NCI-H1417 (cell line): ENCODE measurements at regions not wholly inside any gene's neighbourhood (a gene's known extent, or its start where the extent isn't known, plus 50 kb on each side); places are given as distances from the start of the nearest gene placed in this dataset.

Experiments
- DNase-seq, 3 experiments: peaks; one replicate each; lab custom pipeline; 2025; lab: John Stamatoyannopoulos, UW

GRCh38 chr5:61263561-61264272, 68.3 kb upstream of the ZSWIM6 start:
- peak in 1 of 3 experiments; percentile 21 for DNase-seq

- DNase-seq: no peak
Measured at GRCh38 chr5:61264273-61264661, 67.8 kb upstream of the ZSWIM6 start.

DNA sequence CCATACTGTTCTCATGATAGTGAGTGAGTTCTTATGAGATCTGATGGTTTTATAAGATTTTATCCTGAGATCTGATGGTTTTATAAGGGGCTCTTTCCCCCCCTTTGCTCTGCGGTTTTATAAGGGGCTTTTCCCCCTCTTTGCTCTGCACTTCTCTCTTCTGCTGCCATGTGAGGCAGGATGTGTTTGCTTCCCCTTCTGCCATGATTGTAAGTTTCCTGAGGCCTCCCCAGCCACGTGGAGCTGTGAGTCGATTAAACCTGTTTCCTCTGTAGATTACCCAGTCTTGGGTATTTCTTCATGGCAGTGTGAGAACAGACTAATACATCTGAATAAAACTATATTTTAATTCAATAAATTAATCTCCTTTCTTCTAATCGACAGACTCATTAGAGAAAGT, 64.9 kb upstream of the ZSWIM6 start:
- no peak for DNase-seq

DNA sequence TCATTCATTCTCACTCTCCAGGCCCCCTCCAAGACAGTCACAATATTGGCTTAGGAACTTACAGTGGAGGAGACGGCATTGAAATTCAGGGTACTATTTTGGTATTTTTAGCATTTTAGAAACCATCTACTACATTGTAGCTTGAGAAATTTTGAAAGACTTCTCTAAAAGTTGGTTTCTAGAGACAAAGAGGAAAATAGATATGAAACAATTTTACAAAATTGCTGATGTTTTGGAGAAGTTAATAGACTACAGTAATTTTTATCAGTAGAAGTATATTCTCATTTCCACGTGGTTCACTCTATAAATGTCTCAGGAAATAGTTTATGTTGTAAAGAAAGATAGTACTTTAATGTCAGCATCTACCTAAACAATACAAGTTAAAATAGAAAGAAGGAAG, 63.2 kb upstream of the ZSWIM6 start:
- DNase-seq: no peak

DNA sequence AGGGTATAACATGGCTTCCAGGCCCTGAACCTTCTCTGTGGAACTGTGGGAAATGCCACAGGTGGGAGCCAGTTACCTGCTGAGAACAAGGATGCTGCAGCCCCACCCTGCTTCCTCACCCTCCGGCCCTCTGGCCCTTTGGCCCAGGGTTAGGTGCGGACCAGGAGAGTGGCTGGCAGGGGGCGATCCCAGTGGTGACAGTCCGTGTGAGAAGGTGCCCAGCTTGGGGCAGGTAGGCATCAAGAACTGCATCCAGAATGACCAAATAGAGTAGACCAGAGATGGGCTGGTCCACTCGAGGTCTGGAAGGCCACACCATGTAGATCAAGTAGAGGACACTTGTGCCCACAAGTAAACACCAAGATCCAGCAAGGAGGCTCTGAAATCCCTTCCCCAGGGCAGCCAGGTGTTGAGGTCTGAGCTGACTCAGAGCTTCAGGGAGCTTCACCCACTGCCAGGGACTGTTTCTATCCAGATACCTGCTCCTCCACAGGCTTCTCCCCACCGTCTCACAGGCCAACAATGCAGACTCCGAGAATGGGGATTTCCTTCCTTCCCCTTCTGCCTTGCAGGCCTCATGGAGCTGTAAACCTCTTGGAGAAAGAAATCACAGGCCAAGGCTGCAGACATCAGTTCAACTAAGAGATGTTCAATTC, 61.4 kb upstream of the ZSWIM6 start:
- DNase-seq: no peak

- no peak for DNase-seq
Measured at GRCh38 chr5:61272688-61273087, 59.4 kb upstream of the ZSWIM6 start.

DNA sequence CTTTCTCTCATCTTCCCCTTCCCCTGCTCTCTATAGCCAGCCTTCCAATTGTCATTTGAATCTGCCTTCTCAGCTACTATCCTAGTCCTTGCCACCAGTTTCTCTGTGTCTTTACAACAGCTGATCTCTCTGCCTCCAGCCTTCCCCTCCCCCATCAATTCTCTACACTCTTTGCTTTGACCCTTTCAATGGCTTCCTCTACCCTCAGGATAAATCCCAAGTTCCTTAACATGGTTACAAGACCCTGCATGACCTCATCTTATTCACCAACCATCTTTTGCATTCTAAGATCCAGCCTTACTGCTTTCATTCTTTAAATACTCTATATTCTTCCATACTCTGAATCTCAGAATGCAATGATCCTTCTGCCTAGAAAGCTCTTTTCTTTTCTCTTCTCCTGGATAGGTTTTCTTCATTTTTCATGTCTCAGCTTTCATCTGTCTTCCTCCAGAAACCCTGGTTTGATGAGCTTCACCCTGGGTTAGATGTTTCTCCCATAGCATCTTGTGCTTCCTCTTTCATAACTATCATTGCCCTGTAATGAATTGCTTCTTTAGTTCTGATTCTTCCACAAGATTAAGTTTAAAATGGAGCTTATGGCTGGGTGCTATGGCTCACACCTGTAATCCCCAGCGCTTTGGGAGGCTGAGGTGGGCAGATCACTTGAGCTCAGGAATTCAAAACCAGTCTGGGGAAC, 58.6 kb upstream of the ZSWIM6 start:
- no peak for DNase-seq

GRCh38 chr5:61274511-61274911, 57.5 kb upstream of the ZSWIM6 start:
- no peak for DNase-seq

- DNase-seq: no peak
Measured at GRCh38 chr5:61275841-61276240, 56.2 kb upstream of the ZSWIM6 start.

GRCh38 chr5:61277190-61277589, 54.9 kb upstream of the ZSWIM6 start:
- DNase-seq: no peak

DNA sequence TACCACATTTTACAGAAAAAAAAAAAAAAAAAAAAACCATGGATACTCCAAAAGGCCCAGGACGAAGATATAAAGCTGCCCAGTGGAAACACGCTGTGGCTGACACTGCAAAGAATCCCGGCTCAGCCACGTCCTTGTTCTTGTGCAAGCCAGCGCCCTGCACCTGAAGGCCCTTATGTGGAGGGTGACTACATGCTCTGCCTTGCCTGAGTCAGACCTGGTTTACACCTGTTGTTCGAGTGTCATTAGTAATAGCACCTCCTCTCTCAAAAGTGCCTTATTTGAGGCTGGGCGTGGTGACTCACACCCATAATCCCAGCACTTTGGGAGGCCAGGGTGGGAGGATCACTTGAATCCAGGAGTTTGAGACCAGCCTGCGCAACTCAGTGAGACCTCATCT, 54.3 kb upstream of the ZSWIM6 start:
- DNase-seq: no peak

DNA sequence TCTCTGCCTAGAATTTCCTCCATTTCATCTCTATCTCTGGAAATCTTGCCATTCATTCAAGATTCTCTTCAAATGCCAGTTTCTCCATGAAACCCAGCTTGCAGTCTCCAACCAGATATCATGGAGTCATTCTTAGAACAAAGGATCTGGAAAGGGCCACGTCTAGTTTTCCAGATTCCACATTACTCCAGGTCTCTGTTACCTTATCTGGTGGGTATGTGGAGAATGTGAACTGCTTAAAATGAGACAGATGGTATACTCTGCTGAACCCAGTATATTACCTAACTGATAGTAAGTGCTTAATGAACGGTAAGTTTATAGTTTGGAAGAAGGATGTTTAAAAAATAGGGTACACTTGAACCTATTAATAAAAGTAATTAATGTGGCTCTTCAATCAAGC, 52.3 kb upstream of the ZSWIM6 start:
- peak in 1 of 3 experiments; percentile 42 for DNase-seq

DNA sequence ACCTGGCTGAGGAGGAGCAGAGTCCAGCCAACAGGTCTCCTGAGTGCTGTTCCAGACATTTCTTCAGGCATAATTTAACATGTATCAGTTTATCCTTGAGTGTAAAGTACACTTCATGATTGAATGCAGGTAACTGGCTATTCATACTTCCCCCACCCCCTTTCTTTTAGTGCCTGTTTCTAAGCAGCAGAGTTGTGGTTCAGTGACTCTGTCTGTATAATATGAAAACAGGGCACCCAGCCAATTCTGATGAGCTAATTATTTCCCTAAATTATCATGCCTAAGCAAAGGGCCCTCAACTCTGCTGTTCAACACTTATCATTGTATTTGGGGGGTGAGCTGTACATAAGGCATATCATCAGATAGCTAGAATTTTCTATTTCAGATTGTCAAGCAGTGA, 51.9 kb upstream of the ZSWIM6 start:
- DNase-seq: peak; percentile 59 to 94 (median 88)

- DNase-seq: peak; percentile 34 to 73 (median 52)
Measured at GRCh38 chr5:61280761-61281427, 51.2 kb upstream of the ZSWIM6 start.

- DNase-seq: peak in 1 of 3 experiments; percentile 19
Measured at GRCh38 chr5:61281686-61282085, 50.4 kb upstream of the ZSWIM6 start.
